GM23338 (cell line): ENCODE measurements at regions not wholly inside any gene's neighbourhood (a gene's known extent, or its start where the extent isn't known, plus 50 kb on each side); places are given as distances from the start of the nearest gene placed in this dataset.

ENCODE experiments used
- ATAC-seq: fragments of 200-7000 bp; cut with Tn5 transposase; 3 replicates; pipeline ENCODE4 v1.9.1; 2020
- DNase-seq: peaks from one replicate; pipeline ENCODE4 v3.0.0-alpha.2; 2015; ENCODE audit warnings: low spot score
- H2AFZ ChIP-seq: fragments of 200-600 bp; sonication (generic); 2 replicates; pipeline ENCODE4 v1.8.0; 2016; ENCODE audit warnings: antibody characterized with exemption, mild to moderate bottlenecking, moderate library complexity
- H3F3A ChIP-seq: fragments of 200-600 bp; sonication (generic); replicated peaks from 2 replicates; pipeline ENCODE4 v1.8.0; 2017; ENCODE audit warnings: antibody characterized with exemption, mixed run types, low read depth
- H3K27ac ChIP-seq: fragments of 200-600 bp; sonication (generic); 2 replicates; pipeline ENCODE4 v1.6.1; 2016; ENCODE audit warnings: low read depth
- H3K27me3 ChIP-seq: fragments of 200-600 bp; sonication (generic); 2 replicates; pipeline ENCODE4 v1.8.0; 2016; ENCODE audit warnings: mild to moderate bottlenecking, mixed run types, moderate library complexity; ENCODE audit not compliant: insufficient read depth
- H3K36me3 ChIP-seq: fragments of 200-600 bp; sonication (generic); 2 replicates; pipeline ENCODE4 v1.8.0; 2016; ENCODE audit warnings: mild to moderate bottlenecking; ENCODE audit not compliant: insufficient read depth
- H3K4me1 ChIP-seq: fragments of 200-600 bp; sonication (generic); 2 replicates; pipeline ENCODE4 v1.8.0; 2016; ENCODE audit warnings: mild to moderate bottlenecking, moderate library complexity; ENCODE audit not compliant: insufficient read depth
- H3K4me2 ChIP-seq: fragments of 200-600 bp; sonication (generic); 2 replicates; pipeline ENCODE4 v1.7.1; 2017; ENCODE audit warnings: mixed run types
- H3K4me3 ChIP-seq: fragments of 200-600 bp; sonication (generic); 2 replicates; pipeline ENCODE4 v1.6.1; 2016; ENCODE audit warnings: mixed run types
- H3K79me2 ChIP-seq: fragments of 200-600 bp; sonication (generic); replicated peaks from 2 replicates; pipeline ENCODE4 v1.8.0; 2017; ENCODE audit warnings: mild to moderate bottlenecking; ENCODE audit not compliant: insufficient read depth
- H3K9me2 ChIP-seq: fragments of 200-600 bp; sonication (generic); 2 replicates; pipeline ENCODE4 v1.8.0; 2017; ENCODE audit not compliant: insufficient read depth
- H4K20me1 ChIP-seq: fragments of 200-600 bp; sonication (generic); replicated peaks from 2 replicates; pipeline ENCODE4 v1.8.0; 2017; ENCODE audit warnings: mild to moderate bottlenecking; ENCODE audit not compliant: insufficient read depth
- H3K27ac Mint-ChIP-seq: 2 replicates; pipeline ENCODE4 v1.8.0; 2020; ENCODE audit warnings: inconsistent platforms, mild to moderate bottlenecking, moderate library complexity, mixed read lengths
- H3K27me3 Mint-ChIP-seq: 3 replicates; pipeline ENCODE4 v1.8.0; 2022; ENCODE audit warnings: low read depth, mild to moderate bottlenecking, moderate library complexity, mixed read lengths, inconsistent platforms; ENCODE audit not compliant: insufficient read depth, poor library complexity
- H3K36me3 Mint-ChIP-seq: 3 replicates; pipeline ENCODE4 v1.8.0; 2021; ENCODE audit warnings: low read depth, mild to moderate bottlenecking, inconsistent platforms, moderate library complexity, mixed read lengths
- H3K4me1 Mint-ChIP-seq: 3 replicates; pipeline ENCODE4 v1.8.0; 2020; ENCODE audit warnings: mild to moderate bottlenecking, inconsistent platforms, mixed read lengths
- H3K4me3 Mint-ChIP-seq: 3 replicates; pipeline ENCODE4 v1.8.0; 2021; ENCODE audit warnings: moderate library complexity, mild to moderate bottlenecking, inconsistent platforms, mixed read lengths
- H3K9me3 Mint-ChIP-seq: 3 replicates; pipeline ENCODE4 v1.8.0; 2020; ENCODE audit warnings: moderate library complexity, mild to moderate bottlenecking, inconsistent platforms, mixed read lengths
- NANOG ChIP-seq: IDR thresholded peaks from 2 replicates; pipeline ENCODE4 v1.6.1; 2016; ENCODE audit warnings: antibody characterized with exemption, borderline replicate concordance
- STAT1 ChIP-seq: IDR thresholded peaks from one replicate; pipeline ENCODE4 v1.6.1; 2016; ENCODE audit warnings: antibody characterized with exemption; ENCODE audit not compliant: unreplicated experiment
- ZNF114 ChIP-seq: fragments of 250-450 bp; sonication (Bioruptor Pico); IDR thresholded peaks from 2 replicates; pipeline ENCODE4 v1.5.0; 2020; ENCODE audit warnings: mild to moderate bottlenecking, moderate library complexity
- ZNF331 ChIP-seq: fragments of 250-450 bp; sonication (Bioruptor Pico); IDR thresholded peaks from 2 replicates; pipeline ENCODE4 v1.5.0; 2020; ENCODE audit warnings: low read depth, mild to moderate bottlenecking, moderate library complexity
- ZNF462 ChIP-seq: fragments of 250-450 bp; sonication (Bioruptor Pico); IDR thresholded peaks from 2 replicates; pipeline ENCODE4 v1.5.0; 2020; ENCODE audit warnings: mild to moderate bottlenecking, moderate library complexity
- TF ChIP-seq, protein P1 (sequence below): IDR thresholded peaks from 2 replicates; pipeline ENCODE4 v1.6.1; 2016; ENCODE audit warnings: antibody characterized with exemption

- TF ChIP-seq ZNF462: no peak
Observed at GRCh38 chr5:104198156-104198555, 635.6 kb upstream of the NUDT12 start (continued).

GRCh38 chr5:104189909-104190308 lies 627.3 kb upstream of the NUDT12 start:
- Histone ChIP-seq H3K79me2 (no peaks in the 10 kb centered on the region), H3K9me2 (0 out of 2 replicates have a peak, but pooled peaks cover 6% of the 10 kb centered on the region), H3K27me3 (no peaks in the 10 kb centered on the region), H3K4me1 (no peaks in the 10 kb centered on the region), H2AFZ (no peak overlapping the region), H3K4me3 (no peak overlapping the region), H3F3A (no peaks in the 10 kb centered on the region), H3K36me3 (peaks cover 5% of the 10 kb centered on the region), H3K4me2 (no peak overlapping the region), H3K27ac (no peak overlapping the region), H4K20me1 (no peaks in the 10 kb centered on the region)
- Mint-ChIP-seq H3K4me3 (no peak overlapping the region), H3K27ac (no peak overlapping the region), H3K4me1 (no peaks in the 10 kb centered on the region), H3K36me3 (peaks cover 30% of the 10 kb centered on the region), H3K27me3 (peaks cover 3% of the 10 kb centered on the region), H3K9me3 (peaks cover 47% of the 10 kb centered on the region)
- ATAC-seq (no peak), DNase-seq (no peak)
- TF ChIP-seq ZNF462 (no peak), ZNF331 (CRISPR knock-in tag) (no peak), STAT1 (no peak), ZNF114 (CRISPR knock-in tag) (no peak), NANOG (no peak)
- TF ChIP-seq, protein P1, sequence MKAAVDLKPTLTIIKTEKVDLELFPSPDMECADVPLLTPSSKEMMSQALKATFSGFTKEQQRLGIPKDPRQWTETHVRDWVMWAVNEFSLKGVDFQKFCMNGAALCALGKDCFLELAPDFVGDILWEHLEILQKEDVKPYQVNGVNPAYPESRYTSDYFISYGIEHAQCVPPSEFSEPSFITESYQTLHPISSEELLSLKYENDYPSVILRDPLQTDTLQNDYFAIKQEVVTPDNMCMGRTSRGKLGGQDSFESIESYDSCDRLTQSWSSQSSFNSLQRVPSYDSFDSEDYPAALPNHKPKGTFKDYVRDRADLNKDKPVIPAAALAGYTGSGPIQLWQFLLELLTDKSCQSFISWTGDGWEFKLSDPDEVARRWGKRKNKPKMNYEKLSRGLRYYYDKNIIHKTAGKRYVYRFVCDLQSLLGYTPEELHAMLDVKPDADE: no peak
